Thoracic aorta (tissue), 2 donors: ENCODE measurements at regions not wholly inside any gene's neighbourhood (a gene's known extent, or its start where the extent isn't known, plus 50 kb on each side); places are given as distances from the start of the nearest gene placed in this dataset.

Experiments used
- ATAC-seq: fragments of 150-250 bp; one replicate; pipeline ENCODE4 v1.8.0; 2017; ENCODE audit warnings: low read depth; ENCODE audit not compliant: insufficient number of reproducible peaks, low FRiP score
- DNase-seq: peaks from one replicate; pipeline ENCODE4 v3.0.0-alpha.2; 2020; ENCODE audit warnings: low spot score
- H3K27ac ChIP-seq, 2 donors: fragments of 200-600 bp; sonication (generic); 1 replicate in 1 of 2; 2 replicates in 1 of 2; pipeline ENCODE4 v1.5.1; 2016; ENCODE audit warnings: mild to moderate bottlenecking in 2 of 2, moderate library complexity in 2 of 2
- H3K27me3 ChIP-seq: fragments of 200-600 bp; sonication (generic); replicated peaks from 2 replicates; pipeline ENCODE4 v1.6.0; 2016; ENCODE audit warnings: mild to moderate bottlenecking; ENCODE audit not compliant: insufficient read depth
- H3K36me3 ChIP-seq: fragments of 200-600 bp; sonication (generic); one replicate; pipeline ENCODE4 v1.5.1; 2016
- H3K4me1 ChIP-seq, 2 donors: fragments of 200-600 bp; sonication (generic); 1 replicate in 1 of 2; 2 replicates in 1 of 2; pipeline versions ENCODE4 v1.5.1 to v1.6.0; 2016; ENCODE audit warnings: low read depth in 2 of 2, mild to moderate bottlenecking in 1 of 2; ENCODE audit not compliant: control insufficient read depth in 1 of 2
- H3K4me3 ChIP-seq: fragments of 200-600 bp; sonication (generic); 2 replicates; pipeline ENCODE4 v1.5.1; 2016; ENCODE audit warnings: mild to moderate bottlenecking
- H3K9me3 ChIP-seq: fragments of 200-600 bp; sonication (generic); 2 replicates; pipeline ENCODE4 v1.5.1; 2016
- CTCF ChIP-seq: fragments of 200-600 bp; sonication (generic); IDR thresholded peaks from one replicate; pipeline ENCODE4 v1.5.1; 2019; ENCODE audit warnings: antibody characterized with exemption

- no peaks in the 10 kb centered on the region for H3K9me3 ChIP-seq
- no peaks in the 10 kb centered on the region for H3K27me3 ChIP-seq
- ATAC-seq (no peak), DNase-seq (no peak)
- H3K36me3 ChIP-seq: no peaks in the 10 kb centered on the region
- no peak overlapping the region for H3K4me3 ChIP-seq
- no peak for TF ChIP-seq CTCF
- no peak overlapping the region for H3K27ac ChIP-seq
- no peaks in the 10 kb centered on the region for H3K4me1 ChIP-seq
Measured at GRCh38 chr6:94639564-94639963, 937.8 kb upstream of the MANEA start.

- Histone ChIP-seq H3K27ac (no peak overlapping the region), H3K4me1 (no peaks in the 10 kb centered on the region), H3K9me3 (no peaks in the 10 kb centered on the region), H3K27me3 (no peaks in the 10 kb centered on the region), H3K36me3 (no peaks in the 10 kb centered on the region), H3K4me3 (no peak overlapping the region)
- ATAC-seq (no peak), DNase-seq (no peak)
- TF ChIP-seq CTCF: no peak
Measured at GRCh38 chr6:94636780-94637385, 940.5 kb upstream of the MANEA start.

GRCh38 chr6:94623586-94623985 lies 953.7 kb upstream of the MANEA start:
- Histone ChIP-seq H3K9me3 (no peaks in the 10 kb centered on the region), H3K4me3 (no peak overlapping the region), H3K36me3 (no peaks in the 10 kb centered on the region), H3K27me3 (no peaks in the 10 kb centered on the region), H3K4me1 (no peaks in the 10 kb centered on the region), H3K27ac (no peak overlapping the region)
- no peak for DNase-seq
- ATAC-seq: no peak
- no peak for TF ChIP-seq CTCF

GRCh38 chr6:94622783-94623182 lies 954.6 kb upstream of the MANEA start:
- Histone ChIP-seq H3K4me3 (no peak overlapping the region), H3K4me1 (no peaks in the 10 kb centered on the region), H3K27me3 (no peaks in the 10 kb centered on the region), H3K9me3 (no peaks in the 10 kb centered on the region), H3K36me3 (no peaks in the 10 kb centered on the region), H3K27ac (no peak overlapping the region)
- DNase-seq: no peak
- TF ChIP-seq CTCF: no peak
- no peak for ATAC-seq

- no peak overlapping the region for H3K27ac ChIP-seq
- H3K4me1 ChIP-seq: no peaks in the 10 kb centered on the region
- no peak for TF ChIP-seq CTCF
- ATAC-seq (no peak), DNase-seq (no peak)
- H3K4me3 ChIP-seq: no peak overlapping the region
- H3K9me3 ChIP-seq: no peaks in the 10 kb centered on the region
- no peaks in the 10 kb centered on the region for H3K36me3 ChIP-seq
- H3K27me3 ChIP-seq: no peaks in the 10 kb centered on the region
Measured at GRCh38 chr6:94600636-94601035, 976.7 kb upstream of the MANEA start.
